WERI-Rb-1 (cell line): ENCODE measurements at regions not wholly inside any gene's neighbourhood (a gene's known extent, or its start where the extent isn't known, plus 50 kb on each side); places are given as distances from the start of the nearest gene placed in this dataset.

Experiments used
- DNase-seq: peaks from one replicate; pipeline ENCODE4 v3.0.0-alpha.2; 2020
- H3K27ac ChIP-seq: fragments of 250-450 bp; sonication (Bioruptor Pico); 2 replicates; pipeline ENCODE4 v1.5.1; 2020; ENCODE audit warnings: mild to moderate bottlenecking, moderate library complexity
- H3K27me3 ChIP-seq: fragments of 250-450 bp; sonication (Bioruptor Pico); 2 replicates; pipeline ENCODE4 v1.5.1; 2021; ENCODE audit warnings: mild to moderate bottlenecking, low read depth, moderate library complexity; ENCODE audit not compliant: insufficient read depth, severe bottlenecking
- H3K36me3 ChIP-seq: fragments of 250-450 bp; sonication (Bioruptor Pico); 2 replicates; pipeline ENCODE4 v1.5.1; 2020; ENCODE audit warnings: mild to moderate bottlenecking, moderate library complexity
- H3K4me3 ChIP-seq: 2 replicates; pipeline ENCODE4 v1.5.1; 2011; ENCODE audit warnings: low read depth, mild to moderate bottlenecking, control low read depth, low read length
- H3K9me3 ChIP-seq: fragments of 250-450 bp; sonication (Bioruptor Pico); 2 replicates; pipeline ENCODE4 v1.5.1; 2021; ENCODE audit warnings: mild to moderate bottlenecking, moderate library complexity; ENCODE audit not compliant: severe bottlenecking
- CTCF ChIP-seq: IDR thresholded peaks from 2 replicates; pipeline ENCODE4 v1.5.1; 2011; ENCODE audit warnings: low read depth, mild to moderate bottlenecking, control low read depth, inconsistent platforms, low read length

GRCh38 chr4:186902361-186902760 is 178.7 kb upstream of the FAT1 start:
- peaks cover 4% of the 10 kb centered on the region for H3K9me3 ChIP-seq
- DNase-seq = no peak

GRCh38 chr4:186904101-186904500 is 180.4 kb upstream of the FAT1 start:
- Histone ChIP-seq H3K27ac (no peak overlapping the region), H3K27me3 (peaks cover 90% of the 10 kb centered on the region), H3K4me3 (no peak overlapping the region), H3K9me3 (peaks cover 2% of the 10 kb centered on the region), H3K36me3 (no peaks in the 10 kb centered on the region)
- no peak for DNase-seq
- no peak for TF ChIP-seq CTCF

More at GRCh38 chr4:186902361-186902760, 178.7 kb upstream of the FAT1 start:
- Histone ChIP-seq H3K27ac (no peak overlapping the region), H3K27me3 (peaks cover 89% of the 10 kb centered on the region), H3K4me3 (no peak overlapping the region), H3K36me3 (no peaks in the 10 kb centered on the region)
- TF ChIP-seq CTCF = no peak

- TF ChIP-seq CTCF = no peak
- DNase-seq = no peak
- H3K27ac ChIP-seq = no peak overlapping the region
- H3K9me3 ChIP-seq = peaks cover 2% of the 10 kb centered on the region
- peaks cover 86% of the 10 kb centered on the region for H3K27me3 ChIP-seq
- H3K4me3 ChIP-seq = no peak overlapping the region
- H3K36me3 ChIP-seq = no peaks in the 10 kb centered on the region
These were observed 183.1 kb upstream of the FAT1 start for GRCh38 chr4:186906722-186907121.

- TF ChIP-seq CTCF = no peak
- no peaks in the 10 kb centered on the region for H3K36me3 ChIP-seq
- H3K27ac ChIP-seq = no peak overlapping the region
- no peak overlapping the region for H3K4me3 ChIP-seq
- no peak for DNase-seq
- peaks cover 89% of the 10 kb centered on the region for H3K27me3 ChIP-seq
- peaks cover 2% of the 10 kb centered on the region for H3K9me3 ChIP-seq
These were observed 186.7 kb upstream of the FAT1 start for GRCh38 chr4:186910385-186910784.

- Histone ChIP-seq H3K36me3 (no peaks in the 10 kb centered on the region), H3K9me3 (no peaks in the 10 kb centered on the region), H3K27me3 (peaks cover 89% of the 10 kb centered on the region), H3K4me3 (no peak overlapping the region), H3K27ac (no peak overlapping the region)
- no peak for DNase-seq
- no peak for TF ChIP-seq CTCF
These were observed 188.9 kb upstream of the FAT1 start for GRCh38 chr4:186912606-186913005.

- Histone ChIP-seq H3K4me3 (no peak overlapping the region), H3K36me3 (no peaks in the 10 kb centered on the region), H3K9me3 (no peaks in the 10 kb centered on the region), H3K27ac (no peak overlapping the region), H3K27me3 (peaks cover 93% of the 10 kb centered on the region)
- no peak for TF ChIP-seq CTCF
- no peak for DNase-seq
These were observed 192.2 kb upstream of the FAT1 start for GRCh38 chr4:186915816-186916215.
